ENCODE measurements at regions not wholly inside any gene's neighbourhood (a gene's known extent, or its start where the extent isn't known, plus 50 kb on each side); places are given as distances from the start of the nearest gene placed in this dataset.

DNA sequence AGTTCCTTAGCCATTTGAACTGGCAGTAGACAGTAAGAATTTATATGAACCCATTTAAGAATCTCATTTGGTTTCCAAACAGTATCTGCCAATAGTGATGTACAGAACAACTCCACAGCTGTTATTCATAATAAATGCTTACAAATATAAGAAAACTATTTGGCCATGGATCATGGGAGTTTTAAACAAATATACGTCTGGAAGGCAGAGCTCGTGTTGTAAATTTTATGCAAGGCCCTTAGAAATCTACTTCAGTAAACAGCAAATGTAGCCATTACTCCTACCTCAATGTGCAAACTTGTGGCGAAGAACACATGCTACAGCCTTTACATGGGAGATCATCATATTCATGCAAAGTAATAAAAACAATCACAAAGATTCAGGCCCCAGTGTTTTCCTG lies 65.3 kb upstream of the NANOGP8 start:
- TF ChIP-seq, protein P1, sequence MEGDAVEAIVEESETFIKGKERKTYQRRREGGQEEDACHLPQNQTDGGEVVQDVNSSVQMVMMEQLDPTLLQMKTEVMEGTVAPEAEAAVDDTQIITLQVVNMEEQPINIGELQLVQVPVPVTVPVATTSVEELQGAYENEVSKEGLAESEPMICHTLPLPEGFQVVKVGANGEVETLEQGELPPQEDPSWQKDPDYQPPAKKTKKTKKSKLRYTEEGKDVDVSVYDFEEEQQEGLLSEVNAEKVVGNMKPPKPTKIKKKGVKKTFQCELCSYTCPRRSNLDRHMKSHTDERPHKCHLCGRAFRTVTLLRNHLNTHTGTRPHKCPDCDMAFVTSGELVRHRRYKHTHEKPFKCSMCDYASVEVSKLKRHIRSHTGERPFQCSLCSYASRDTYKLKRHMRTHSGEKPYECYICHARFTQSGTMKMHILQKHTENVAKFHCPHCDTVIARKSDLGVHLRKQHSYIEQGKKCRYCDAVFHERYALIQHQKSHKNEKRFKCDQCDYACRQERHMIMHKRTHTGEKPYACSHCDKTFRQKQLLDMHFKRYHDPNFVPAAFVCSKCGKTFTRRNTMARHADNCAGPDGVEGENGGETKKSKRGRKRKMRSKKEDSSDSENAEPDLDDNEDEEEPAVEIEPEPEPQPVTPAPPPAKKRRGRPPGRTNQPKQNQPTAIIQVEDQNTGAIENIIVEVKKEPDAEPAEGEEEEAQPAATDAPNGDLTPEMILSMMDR (IDR thresholded peaks at IDR 0.05) = no peak
- TF ChIP-seq POLR2A (IDR thresholded peaks at IDR 0.05) = no peak

All from Peyer's patch (tissue), 4 donors.